ENCODE measurements at regions not wholly inside any gene's neighbourhood (a gene's known extent, or its start where the extent isn't known, plus 50 kb on each side); places are given as distances from the start of the nearest gene placed in this dataset.

GRCh38 chr10:91137011-91137643, 83.3 kb upstream of the PCGF5 start:
- no peak for DNase-seq (ENCODE audit: low spot score)

GRCh38 chr10:91137822-91138221, 82.6 kb upstream of the PCGF5 start:
- DNase-seq (ENCODE audit: low spot score), result peak; percentile 11

- DNase-seq (ENCODE audit: low spot score), result no peak
Observed at GRCh38 chr10:91140995-91141549, 79.4 kb upstream of the PCGF5 start.

GRCh38 chr10:91144961-91145360, 75.5 kb upstream of the PCGF5 start:
- no peak for DNase-seq (ENCODE audit: low spot score)

GRCh38 chr10:91146146-91146545, 74.3 kb upstream of the PCGF5 start:
- DNase-seq (ENCODE audit: low spot score), result no peak

GRCh38 chr10:91149550-91149949, 70.9 kb upstream of the PCGF5 start:
- DNase-seq (ENCODE audit: low spot score), result no peak

- DNase-seq (ENCODE audit: low spot score), result no peak
Observed at GRCh38 chr10:91150631-91151030, 69.8 kb upstream of the PCGF5 start.

GRCh38 chr10:91153508-91153907, 67.0 kb upstream of the PCGF5 start:
- no peak for DNase-seq (ENCODE audit: low spot score)

GRCh38 chr10:91154842-91155241, 65.6 kb upstream of the PCGF5 start:
- DNase-seq (ENCODE audit: low spot score), result no peak

GRCh38 chr10:91156196-91156595, 64.3 kb upstream of the PCGF5 start:
- DNase-seq (ENCODE audit: low spot score), result no peak

GRCh38 chr10:91159254-91159783, 61.1 kb upstream of the PCGF5 start:
- DNase-seq (ENCODE audit: low spot score), result no peak

GRCh38 chr10:91162050-91162494, 58.4 kb upstream of the PCGF5 start:
- no peak for DNase-seq (ENCODE audit: low spot score)

GRCh38 chr10:91162495-91163268, 57.8 kb upstream of the PCGF5 start:
- DNase-seq (ENCODE audit: low spot score), result peak; percentile 71

- peak; percentile 69 for DNase-seq (ENCODE audit: low spot score)
Observed at GRCh38 chr10:91163269-91163868, 57.1 kb upstream of the PCGF5 start.

GRCh38 chr10:91163869-91164474, 56.5 kb upstream of the PCGF5 start:
- peak; percentile 87 for DNase-seq (ENCODE audit: low spot score)

GRCh38 chr10:91164520-91165065, 55.9 kb upstream of the PCGF5 start:
- peak; percentile 45 for DNase-seq (ENCODE audit: low spot score)

GRCh38 chr10:91167406-91167805, 53.1 kb upstream of the PCGF5 start:
- DNase-seq (ENCODE audit: low spot score), result no peak

GRCh38 chr10:91170418-91170817, 50.0 kb upstream of the PCGF5 start:
- no peak for DNase-seq (ENCODE audit: low spot score)

All from kidney tubule cell (primary cell).